ENCODE measurements at regions not wholly inside any gene's neighbourhood (a gene's known extent, or its start where the extent isn't known, plus 50 kb on each side); places are given as distances from the start of the nearest gene placed in this dataset.
"Not testable (repeated sequence)": the region's sequence is repeated elsewhere in the genome, so short reads cannot be mapped to it uniquely, and the experiment has no call there.

DNA sequence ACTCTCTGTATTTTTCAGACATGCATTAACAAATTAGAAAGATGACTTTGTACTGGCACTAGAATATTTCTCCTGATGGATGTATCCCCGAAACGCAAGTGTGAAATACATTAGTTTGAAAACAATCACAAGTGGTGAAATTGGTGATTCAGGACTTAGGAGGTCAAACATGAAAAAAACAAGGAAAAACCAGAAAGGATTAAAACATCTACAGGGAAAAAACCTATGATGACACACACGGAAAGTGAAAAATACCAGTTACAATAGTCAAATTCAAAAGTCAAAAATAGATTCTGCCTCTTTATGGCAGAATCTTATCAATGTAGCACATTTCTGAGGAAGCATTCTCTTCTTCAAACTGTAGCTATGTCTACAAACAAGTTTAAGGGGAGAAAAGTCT, 129.0 kb upstream of the SGK1 start:
- no peak for DNase-seq (ENCODE audit: low read depth in 3 of 3, low spot score in 2 of 3)

DNA sequence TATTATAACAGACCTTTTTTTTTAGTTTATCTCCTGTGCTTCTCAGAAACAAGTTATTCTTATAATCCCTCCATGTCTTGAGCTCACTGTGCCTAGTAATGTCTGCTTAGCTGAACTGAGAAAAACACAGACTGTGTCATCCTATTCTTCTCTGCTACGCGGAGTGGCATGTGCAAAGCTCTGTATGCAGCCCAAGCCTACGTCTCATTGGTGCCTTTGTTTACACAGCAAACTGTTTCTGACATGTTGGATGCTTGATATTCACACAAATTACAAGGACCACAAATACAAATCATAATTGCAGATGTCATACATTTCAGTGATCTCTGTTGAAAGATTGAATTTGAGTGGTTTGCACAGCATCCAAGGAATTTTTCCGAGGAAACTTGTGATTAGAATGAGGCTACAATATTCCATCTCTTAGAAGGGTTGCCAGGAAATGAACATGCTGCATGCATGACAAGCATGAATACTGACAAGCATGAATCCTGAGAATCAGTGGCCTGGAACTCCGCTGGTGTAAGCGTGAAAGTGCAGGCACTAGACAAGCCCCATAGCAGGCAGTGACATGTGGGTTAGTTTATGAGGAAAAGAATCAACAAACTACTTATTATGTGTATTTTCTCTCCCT, 128.4 kb upstream of the SGK1 start:
- no peak for DNase-seq (ENCODE audit: low read depth in 3 of 3, low spot score in 2 of 3)

DNA sequence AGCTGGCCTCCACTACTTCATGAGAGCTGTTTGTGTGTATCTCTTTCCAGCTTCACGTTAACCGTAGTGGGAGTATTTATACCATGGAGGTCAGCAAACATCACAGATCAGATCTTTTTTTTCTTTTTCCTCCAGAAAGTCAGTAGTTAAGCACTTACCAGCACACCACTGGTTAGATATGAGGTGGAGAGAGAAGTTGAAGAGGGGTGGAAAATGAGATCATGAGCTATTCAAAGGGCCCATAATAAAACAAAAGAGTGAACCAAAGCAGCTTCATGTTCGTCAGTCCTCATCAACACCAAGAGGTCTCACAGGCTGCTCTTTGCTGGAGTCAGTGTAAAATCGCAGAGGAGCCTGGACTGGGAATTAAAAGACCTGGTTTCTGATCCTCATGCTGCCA, 125.1 kb upstream of the SGK1 start:
- no peak for DNase-seq (ENCODE audit: low read depth in 3 of 3, low spot score in 2 of 3)

DNA sequence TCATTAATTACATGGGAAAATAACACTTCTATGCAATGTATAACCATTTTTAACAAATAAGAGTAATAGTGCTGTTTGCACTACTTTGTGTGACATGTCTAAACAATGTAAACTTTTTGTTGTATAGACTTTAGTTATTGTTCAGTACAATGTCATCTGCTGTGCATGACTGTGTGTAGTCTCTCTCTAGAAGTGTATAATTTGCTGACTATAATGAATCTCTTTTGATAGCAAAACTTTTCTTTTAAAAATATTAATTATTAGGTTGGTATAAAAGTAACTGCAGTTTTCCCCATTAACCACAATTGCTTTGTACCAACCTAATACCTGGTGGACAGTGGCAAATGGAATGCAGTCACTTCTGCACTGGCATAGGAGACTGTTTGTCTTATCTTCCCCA, 124.2 kb upstream of the SGK1 start:
- DNase-seq (ENCODE audit: low read depth in 3 of 3, low spot score in 2 of 3) = no peak

DNA sequence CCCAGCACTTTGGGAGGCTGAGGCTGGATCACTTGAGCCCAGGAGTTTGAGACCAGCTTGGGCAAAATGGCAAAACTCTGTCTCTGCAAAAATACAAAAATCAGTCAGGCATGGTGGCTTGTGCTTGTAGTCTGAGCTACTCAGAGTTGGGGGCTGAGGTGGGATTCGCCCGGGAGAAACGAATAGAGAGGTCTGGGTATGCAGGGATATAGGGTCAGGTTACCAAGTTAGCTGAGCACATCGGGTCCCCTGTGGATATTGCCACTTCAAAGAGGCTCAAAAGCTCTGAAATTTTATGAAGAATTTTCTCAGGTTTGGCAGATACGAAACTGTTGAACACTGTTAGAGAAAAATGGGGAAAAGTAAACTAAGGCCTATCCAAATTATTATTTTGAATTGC, 120.9 kb upstream of the SGK1 start:
- DNase-seq (ENCODE audit: low read depth in 3 of 3, low spot score in 2 of 3) = no peak

DNA sequence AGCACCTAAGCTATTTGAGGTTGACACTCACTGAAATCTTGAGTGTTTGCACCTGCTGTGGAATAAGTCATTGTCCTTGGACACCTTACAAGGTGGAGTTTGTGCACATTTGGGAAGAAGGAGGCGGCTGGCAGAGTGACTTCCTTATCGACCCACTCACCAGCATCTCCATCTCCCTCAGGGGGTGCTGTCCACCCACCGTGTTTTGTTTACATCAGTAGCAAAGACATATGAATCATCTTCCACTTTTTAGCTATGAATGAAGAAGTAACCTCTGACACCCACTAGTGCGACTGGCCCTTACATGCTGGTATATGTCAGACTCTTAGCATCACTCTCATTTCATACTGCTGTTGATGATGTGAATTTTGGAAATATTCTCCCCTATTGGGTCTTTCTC, 119.5 kb upstream of the SGK1 start:
- no peak for DNase-seq (ENCODE audit: low read depth in 3 of 3, low spot score in 2 of 3)

DNA sequence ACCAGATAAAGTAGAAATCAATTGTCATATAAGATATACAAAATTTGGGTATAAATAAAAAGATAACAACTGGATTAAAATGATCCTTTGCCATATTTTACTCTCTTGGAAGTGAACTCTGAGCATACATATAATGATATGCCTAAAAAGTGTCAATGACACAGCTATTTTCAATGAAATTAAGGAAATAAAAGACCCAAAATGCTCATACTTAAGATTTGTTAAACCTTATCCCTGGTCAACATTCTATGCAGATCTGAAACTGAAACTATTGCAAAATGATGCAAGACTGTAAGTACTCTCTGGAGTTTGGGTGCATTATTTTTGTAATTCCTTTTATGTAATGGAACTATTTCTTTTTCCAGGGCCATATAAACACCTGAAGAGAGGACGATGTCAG, 119.0 kb upstream of the SGK1 start:
- DNase-seq (ENCODE audit: low read depth in 3 of 3, low spot score in 2 of 3) = no peak

DNA sequence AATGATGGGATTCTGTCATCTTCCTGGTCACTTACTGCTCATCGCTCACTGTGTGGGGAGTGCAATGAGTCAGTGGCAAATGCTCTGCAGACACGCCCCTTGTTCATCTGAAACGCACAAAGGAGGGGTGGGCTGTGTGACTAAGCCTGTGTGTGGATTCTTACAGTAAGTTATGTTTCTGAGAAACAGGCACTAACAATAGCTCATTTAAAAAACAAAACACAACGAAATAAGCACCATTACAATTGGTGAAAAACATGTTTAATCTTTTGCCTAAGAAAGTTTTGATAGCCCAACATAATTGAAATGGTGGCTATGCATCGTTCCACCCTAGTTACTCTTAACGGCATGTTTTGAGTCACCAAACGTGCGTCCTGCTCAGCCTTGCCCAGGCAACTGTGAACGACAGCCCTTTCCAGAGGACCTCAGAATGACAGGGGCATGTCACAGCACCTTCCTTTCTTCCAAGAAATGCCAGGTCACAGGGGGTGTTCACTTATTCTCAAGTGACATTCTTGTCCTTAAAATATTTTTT, 118.4 kb upstream of the SGK1 start:
- DNase-seq (ENCODE audit: low read depth in 3 of 3, low spot score in 2 of 3) = no peak

DNA sequence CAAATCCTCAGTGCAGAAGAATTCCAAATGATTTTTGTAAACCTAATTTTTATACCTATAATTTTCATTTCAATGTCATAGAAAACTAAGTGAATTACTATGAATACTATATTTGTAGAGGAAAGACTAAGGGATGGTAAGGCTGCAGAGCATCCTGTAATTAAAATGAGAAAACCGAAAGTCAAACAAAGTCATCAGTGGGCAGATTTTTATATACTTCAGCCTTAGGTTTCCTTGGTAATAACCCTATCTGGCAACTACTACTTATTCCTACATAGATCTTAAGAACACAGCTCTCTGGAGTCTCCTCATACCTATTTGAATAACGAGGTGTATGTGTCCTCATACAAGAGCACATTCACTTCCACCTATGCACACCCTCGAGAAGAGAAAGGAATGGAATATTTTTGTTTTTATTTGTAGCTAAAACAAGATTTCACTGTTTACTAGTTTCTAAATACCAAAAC, 117.9 kb upstream of the SGK1 start:
- no peak for DNase-seq (ENCODE audit: low read depth in 3 of 3, low spot score in 2 of 3)

DNA sequence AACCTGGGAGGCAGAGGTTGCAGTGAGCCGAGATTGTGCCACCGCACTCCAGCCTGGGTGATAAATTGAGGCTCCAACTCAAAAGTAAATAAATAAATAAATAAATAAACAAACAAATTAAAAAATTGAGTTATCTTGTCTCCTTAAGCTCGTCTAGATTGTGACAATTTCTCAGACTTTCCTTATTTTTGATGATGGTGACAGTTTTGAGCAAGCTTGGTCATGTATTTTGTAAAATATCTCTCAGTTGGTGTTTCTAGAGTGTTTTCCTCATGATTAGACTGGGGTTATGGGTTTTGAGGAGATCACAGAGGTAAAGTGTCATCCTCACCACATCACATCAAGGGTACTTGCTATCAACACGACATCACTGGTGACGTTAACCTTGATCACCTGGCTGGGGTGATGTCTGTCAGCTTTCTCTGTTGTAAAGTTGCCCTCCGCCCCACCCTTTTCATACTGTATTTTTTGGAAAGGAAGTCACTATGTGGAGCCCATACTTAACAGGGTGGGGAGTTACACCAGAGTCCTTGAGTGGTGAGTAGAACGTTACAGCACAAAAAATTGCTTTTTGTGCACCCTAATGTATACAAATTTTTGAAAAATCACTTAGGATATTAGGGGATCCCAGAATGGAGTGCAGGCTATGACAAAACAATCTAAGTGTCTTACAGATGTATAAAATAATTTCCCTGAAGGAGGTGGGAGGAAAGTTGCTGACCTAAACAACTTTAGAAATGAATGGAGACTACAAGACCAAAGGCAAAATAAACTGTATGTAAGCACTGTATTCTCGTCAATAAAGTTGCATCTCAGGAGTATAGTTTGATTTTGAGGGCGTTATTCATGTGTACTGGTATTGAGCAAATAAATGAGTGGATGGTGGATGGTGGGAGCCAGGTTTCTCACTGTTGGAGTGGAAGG, 116.4 kb upstream of the SGK1 start:
- no peak for DNase-seq (ENCODE audit: low read depth in 3 of 3, low spot score in 2 of 3)

DNA sequence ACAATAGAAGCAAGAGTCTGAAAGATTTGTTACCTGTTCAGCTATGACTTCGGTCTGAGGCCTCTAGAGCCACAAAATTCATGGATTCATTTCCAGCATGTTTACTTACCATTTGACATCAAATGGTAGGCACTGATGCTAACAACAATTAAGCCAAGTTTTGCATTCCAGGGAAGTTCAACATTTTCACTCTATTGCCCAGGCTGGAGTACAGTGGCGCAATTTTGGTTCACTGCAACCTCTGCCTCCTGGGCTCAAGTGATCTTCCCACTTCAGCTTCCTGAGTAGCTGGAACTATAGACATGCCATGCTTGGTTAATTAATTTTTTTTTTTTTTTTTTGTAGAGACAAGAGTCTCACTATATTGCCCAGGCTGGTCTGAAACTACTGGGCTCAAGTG, 114.1 kb upstream of the SGK1 start:
- DNase-seq (ENCODE audit: low read depth in 3 of 3, low spot score in 2 of 3) = no peak

DNA sequence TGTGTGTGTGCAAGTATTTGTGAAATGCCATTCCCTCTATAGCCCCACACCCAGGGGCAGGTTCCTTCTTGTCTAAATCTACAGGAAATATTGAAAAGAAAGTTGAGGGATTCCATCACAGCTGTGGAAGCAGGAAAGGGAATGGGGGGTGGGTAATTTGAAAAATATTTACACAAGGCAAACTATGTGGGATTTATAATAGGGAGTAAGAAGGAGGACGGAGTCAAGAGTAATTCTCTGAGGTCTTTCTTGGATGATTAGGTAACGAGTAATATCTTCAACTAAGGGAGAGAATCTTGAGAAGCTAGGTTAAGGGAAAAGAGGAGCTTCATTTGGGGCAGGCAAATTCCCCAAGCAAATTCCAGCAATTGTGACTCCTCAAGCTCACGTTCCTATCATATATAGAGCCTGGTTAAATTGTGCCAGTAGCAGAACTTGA, 113.5 kb upstream of the SGK1 start:
- DNase-seq (ENCODE audit: low read depth in 3 of 3, low spot score in 2 of 3) = no peak

DNA sequence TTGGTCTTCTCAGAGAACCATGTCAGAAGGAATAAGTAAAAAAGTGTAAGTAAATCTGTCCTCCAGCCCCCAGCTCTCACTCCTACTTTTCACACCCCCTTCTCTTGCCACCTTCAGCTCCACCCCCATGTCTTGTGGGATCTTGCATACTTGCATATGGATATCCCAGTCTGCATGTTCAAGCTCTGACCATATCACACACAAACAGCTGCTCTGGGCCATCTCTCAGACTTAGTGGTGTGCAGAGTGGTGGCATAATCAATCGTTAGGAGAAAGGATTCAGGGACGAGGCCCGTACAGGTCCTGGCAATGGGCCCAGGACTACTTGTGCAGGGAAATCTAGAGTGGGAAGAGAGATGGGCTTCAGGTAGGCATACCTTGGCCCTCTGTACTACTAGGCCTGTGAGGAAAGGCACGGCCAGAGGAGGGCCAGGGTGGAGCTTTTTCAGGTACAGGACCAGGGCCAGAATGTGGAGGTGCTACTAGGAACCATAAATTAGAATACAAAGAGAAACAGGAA, 112.0 kb upstream of the SGK1 start:
- DNase-seq (ENCODE audit: low read depth in 3 of 3, low spot score in 2 of 3) = no peak

DNA sequence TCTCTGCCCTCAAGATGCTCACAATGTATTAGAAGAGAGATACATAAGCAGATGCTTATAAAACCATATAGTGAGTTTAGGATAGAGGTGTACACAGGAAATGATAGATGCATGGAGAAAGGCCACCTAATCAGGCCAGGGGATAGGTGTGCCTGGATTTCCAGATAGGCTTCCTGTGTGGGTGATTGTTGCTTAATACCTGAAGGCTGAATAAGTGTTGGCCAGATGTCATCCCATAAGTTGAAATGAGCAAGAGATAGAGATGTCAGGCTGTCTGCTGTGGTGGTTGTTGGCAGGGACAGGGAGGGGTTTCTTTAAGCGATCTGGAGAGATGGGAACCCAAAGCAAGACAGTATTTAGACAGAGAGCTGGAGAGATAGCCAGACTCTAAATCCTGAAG, 109.8 kb upstream of the SGK1 start:
- DNase-seq (ENCODE audit: low read depth in 3 of 3, low spot score in 2 of 3) = no peak

DNA sequence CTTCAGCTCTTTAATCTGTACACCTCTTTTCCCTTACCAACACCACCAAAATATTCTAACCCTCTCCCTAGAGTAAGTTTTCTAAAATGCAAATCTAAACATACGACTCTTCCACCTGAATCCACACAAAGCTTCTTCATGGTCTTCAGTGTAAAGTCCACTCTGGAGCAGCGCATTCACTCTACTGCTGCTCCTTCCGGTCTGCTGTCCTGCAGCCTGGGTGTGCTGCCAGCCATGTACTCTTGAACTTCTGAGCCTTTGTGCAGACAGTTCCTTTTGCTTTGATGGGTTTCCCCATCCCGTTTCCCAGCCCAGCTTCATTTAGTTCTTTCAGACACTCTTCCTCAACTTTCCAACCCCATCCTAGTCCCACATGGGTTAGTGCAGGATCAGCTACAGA, 108.7 kb upstream of the SGK1 start:
- DNase-seq (ENCODE audit: low read depth in 3 of 3, low spot score in 2 of 3) = no peak

DNA sequence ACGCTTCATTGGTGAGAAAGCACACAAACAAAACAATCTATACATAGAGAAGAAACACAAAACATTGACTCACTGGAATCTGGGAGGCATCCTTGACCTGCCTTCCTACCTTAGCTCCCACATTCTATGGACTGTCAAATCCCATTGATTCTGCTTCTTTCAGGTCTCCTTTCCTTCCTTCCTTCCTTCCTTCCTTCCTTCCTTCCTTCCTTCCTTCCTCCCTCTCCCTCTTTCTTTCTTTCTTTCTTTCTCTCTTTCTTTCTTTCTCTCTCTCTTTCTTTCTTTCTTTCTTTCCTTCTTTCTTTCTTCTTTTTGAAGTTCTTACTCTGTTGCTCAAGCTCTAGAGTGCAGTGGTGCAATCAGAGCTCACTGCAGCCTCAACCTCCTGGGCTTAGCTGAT, 108.0 kb upstream of the SGK1 start:
- DNase-seq (ENCODE audit: low read depth in 3 of 3, low spot score in 2 of 3) = not testable (repeated sequence)

DNA sequence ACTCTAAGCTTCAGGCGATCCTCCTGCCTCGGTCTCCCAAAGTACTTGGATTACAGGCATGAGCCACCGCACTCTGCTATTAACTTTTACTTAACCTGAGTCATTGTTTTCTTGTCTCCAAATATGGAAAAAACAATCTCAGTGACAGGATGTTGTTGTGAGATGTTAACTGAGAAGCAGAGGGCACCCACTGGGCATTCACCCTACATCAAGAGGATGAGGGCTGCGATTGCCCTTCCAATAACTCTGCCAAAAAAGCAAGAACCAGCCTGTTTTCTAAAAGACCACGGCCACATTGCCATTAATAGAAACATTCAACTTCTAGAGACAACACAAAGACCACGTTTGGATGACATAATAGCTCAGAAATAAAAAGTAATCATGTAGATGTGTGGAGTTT, 107.6 kb upstream of the SGK1 start:
- DNase-seq (ENCODE audit: low read depth in 3 of 3, low spot score in 2 of 3) = no peak

DNA sequence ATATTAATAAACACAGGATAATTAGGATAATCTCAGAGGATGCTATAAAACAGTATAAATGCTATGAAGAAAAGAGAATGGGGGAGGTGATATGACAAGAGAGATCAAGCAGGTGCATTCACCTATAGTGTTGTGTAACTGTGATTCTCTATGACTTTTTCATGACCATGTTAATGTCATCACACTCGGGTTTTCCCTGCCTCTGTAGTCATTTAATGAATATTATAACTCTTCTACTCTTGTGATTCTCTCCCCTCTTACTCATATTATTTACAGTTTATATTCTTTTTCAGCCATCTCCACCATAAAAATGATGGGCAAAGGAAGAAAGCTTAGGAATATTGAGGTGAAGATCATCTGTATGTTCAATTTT, 106.9 kb upstream of the SGK1 start:
- no peak for DNase-seq (ENCODE audit: low read depth in 3 of 3, low spot score in 2 of 3)

DNA sequence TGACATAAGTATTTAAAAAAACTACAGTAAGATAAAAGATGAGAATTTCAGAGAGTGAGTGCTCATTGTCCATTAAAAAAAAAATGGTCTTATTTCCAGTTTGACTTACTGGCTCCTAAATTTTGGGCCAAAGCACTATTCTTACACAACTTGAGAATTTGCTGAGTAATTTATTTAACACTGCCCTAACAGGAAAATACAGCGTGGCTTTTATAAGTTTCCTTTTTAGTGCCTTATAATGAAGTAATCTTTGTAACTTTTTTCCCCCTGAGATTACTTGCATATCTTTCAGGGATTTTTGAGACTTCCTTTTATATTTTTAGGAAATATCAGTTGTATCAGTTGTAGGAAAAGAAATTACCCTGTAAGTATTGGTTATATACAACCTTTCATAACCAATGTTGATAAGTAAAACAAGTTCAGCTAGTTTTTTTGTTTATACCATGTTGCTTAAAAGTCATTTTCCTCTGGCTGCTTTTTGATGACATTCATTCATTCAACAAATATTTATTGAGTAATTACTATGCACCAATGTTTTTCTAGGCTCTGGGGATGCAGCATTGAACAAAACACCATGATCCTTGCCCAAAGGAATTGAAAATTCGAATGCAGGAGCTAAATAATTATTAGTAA, 106.4 kb upstream of the SGK1 start:
- no peak for DNase-seq (ENCODE audit: low read depth in 3 of 3, low spot score in 2 of 3)

DNA sequence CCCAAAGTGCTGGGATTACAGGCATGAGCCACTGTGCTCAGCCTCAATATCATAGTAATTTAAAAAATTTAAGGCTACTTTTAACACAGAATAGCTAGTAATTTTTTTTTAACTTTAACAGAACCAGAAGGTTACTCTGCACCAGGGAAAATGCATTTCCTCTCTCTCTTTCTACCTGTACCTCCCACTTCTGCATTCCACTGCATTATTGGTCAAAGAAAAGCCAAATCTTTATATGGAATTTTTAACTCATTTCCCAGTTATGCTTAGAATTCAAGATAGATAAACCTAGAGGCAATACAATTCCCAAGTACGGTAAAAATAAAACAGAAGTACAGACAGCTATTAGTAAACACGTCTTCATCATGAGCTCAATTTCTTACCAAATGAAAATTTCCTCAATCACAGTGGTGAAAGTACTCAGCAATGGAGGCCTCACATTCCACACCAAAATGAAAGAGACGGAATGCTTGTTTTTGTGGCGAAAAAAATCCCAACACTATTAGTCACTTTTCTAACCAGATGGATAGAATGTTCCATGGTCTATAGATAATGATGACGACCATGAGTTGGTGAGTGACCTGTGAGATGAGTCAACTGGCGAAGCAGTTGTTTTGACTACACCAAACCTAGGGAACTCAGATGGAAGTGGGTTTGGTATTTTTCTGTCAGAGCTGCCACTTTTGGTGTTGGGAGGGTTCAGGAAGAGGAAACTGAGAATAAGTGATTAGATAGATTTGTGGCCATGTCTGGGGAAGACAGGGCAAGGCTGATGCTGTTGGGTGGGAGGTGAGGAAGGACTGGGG, 104.7 kb upstream of the SGK1 start:
- no peak for DNase-seq (ENCODE audit: low read depth in 3 of 3, low spot score in 2 of 3)

DNA sequence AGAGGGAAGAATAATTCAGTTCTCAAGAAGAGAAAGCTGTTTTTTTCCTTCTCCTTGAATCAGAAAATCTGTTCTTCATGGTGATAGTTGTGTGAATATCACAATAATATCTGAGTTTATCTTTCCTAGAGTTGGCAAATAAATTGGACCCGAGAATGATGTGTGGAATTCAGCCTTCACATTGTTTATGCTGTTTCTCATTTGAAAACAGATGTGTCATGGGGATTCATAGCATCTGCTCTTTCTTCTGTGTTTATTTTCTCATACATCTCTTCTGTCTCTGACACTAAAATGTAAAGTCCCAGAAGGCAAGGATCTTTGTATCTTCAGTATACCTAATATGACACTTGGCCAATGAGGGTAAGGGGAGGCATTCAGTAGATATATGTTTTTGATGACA, 103.6 kb upstream of the SGK1 start:
- DNase-seq (ENCODE audit: low read depth in 3 of 3, low spot score in 2 of 3) = no peak
